NCI-H1417 (cell line): ENCODE measurements at regions not wholly inside any gene's neighbourhood (a gene's known extent, or its start where the extent isn't known, plus 50 kb on each side); places are given as distances from the start of the nearest gene placed in this dataset.
A peak's percentile ranks its signal among the peaks of the same experiment; 100 is the strongest.

Experiments
- DNase-seq, 3 experiments: peaks; one replicate each; lab custom pipeline; 2025; lab: John Stamatoyannopoulos, UW

DNA sequence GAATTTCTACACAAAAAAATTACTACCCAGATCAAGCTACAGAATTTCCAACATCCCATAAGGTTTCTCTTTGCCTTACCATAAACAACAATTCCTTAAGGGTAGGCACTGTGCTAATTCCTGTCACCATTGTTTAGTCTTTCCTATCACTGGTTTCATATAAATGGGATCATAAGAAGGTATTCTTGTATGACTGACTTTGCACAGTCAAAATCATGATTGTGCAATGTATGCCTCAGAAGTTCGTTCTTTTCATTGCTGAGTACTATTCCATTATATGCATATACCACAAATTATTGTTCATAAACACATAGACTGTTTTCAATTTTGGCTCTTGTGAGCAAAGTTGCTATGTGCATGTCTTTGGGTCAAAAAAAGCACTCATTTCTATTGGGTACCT lies 611.6 kb upstream of the CADM1 start:
- no peak for DNase-seq

- no peak for DNase-seq
These were observed 610.0 kb upstream of the CADM1 start for GRCh38 chr11:116114198-116114651.

- peak in 2 of 3 experiments; percentile 36 to 51 for DNase-seq
These were observed 608.1 kb upstream of the CADM1 start for GRCh38 chr11:116112087-116112935.

GRCh38 chr11:116111546-116111945 lies 607.3 kb upstream of the CADM1 start:
- no peak for DNase-seq

DNA sequence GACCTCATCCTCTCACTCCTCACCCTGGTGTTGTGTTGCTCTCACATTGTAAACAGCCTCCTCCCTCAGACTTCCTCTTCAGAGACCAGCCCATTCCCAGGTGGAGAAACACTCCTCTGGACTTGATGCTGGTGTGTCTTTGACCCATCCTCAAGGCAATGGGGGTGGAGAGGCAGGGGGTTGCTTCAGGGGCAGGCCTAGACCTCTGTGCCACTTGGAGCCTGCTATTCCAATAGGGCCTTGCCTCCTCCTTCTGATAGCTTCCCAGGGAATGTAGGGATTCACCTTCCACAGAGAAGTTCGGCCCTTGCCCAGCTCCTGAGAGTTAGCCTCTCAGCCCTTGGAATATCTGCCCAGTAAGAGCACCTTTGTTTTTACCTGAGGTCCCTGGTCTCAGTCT lies 606.6 kb upstream of the CADM1 start:
- DNase-seq, result no peak

GRCh38 chr11:116110356-116110755 lies 606.1 kb upstream of the CADM1 start:
- no peak for DNase-seq

- DNase-seq, result no peak
These were observed 605.0 kb upstream of the CADM1 start for GRCh38 chr11:116109228-116109627.

GRCh38 chr11:116108161-116108560 lies 603.9 kb upstream of the CADM1 start:
- no peak for DNase-seq

DNA sequence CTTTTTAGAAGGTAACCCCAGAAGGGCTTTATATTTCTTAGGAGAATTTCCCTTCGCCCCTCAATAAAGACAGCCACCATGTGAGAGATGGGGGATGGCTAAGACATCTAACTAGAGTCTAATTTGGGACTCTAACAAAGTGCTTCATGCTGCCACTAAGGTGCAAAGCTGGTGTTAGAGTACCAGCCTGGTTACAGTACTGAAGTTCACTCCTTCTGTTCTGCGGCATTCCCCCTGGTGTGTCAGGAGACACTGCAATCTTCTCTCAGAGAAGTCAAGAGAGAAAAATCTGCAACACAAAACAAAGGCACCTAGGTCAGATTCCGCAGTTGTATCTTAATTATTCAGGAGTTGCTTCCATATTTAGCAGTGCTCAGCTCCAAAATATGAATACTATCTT lies 603.0 kb upstream of the CADM1 start:
- no peak for DNase-seq

- no peak for DNase-seq
These were observed 600.4 kb upstream of the CADM1 start for GRCh38 chr11:116104498-116105174.

DNA sequence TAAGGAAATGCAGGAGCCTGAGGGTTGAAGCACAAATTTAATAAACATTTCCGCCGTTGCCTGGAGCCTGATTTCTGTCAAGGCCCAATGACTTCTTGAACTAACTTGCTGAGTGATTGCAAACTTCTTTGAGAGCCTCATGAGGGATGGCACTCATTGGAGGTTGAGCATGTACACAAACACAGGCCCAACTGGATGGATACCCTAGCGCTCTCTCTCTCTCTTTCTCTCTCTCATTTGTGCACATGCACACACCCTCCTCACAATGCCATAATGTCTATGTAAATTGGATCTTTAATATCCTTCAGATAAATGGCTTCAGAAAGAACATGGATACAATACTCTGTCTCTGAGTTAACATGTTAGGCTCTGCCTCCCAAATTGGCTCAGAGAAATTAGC lies 597.7 kb upstream of the CADM1 start:
- no peak for DNase-seq

DNA sequence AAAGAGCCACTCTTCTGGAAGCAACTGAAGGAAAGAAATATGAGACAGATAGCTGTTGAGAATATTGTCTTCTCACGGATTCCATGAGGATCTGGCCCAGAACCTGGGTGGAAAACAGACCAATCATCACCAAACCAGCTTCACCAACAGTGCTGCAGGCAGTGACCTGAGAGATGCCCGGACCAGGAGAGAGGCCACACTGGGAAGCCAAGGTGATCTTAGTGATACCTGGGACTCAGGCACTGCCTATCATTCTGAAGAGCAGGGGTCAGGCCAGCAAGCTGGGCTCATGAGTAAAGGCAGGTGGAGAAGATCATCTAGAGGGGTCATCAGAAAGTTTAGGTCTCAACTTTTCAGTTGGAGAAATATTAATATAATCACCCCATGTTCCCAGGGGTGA lies 595.8 kb upstream of the CADM1 start:
- no peak for DNase-seq

DNA sequence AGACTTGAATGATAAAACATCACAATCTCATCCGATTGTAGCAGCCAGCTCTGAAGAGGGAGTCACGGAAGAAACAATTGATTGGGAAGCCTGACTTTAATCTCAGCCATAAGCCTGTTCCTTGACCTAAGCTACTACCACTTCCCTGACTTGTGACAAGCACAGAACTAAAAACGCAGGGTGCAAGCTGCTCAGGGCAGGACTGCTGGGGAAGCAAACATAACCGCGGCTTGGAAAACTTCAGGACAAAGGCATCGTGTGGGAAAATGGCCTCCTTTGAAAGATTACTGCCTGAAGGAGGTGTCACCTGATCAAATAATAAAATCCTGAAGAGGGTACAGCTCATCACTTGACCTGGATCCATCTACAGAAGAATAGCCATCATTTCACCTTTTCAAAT lies 595.3 kb upstream of the CADM1 start:
- DNase-seq, result no peak

DNA sequence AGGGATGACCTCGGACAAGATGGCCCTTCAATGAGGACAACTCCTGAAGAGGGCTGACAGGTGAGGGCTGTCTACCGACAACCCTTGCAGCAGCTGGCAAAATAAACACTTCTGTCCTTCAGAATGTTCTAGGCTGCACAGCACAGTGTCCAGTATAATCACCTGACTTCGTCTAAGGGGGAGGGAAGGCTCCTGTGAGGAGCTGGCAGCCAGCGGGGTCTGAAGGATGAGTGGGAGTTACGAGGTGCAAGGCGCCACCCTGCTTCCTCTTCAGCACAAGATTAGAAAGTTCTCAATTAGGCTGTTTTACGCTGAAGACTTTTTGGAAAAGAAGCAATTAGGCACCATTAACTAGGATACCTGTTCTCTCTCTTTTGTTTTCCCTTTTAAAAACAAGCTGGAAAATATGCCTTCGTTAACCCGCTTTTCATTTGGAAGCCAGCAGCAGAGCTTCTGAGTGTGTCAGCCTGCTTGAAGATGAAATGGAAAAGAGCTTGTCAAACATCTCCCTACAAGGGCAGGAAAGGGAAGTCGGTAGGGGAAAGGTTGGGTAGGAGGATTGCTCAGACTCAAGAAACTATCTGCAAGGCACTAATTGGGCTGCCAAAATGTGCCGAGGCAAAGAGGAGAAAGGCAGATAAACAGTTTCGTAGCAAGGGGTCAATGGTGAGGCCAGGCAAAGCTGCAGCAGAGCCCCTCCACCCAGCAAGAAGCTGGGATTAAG lies 592.2 kb upstream of the CADM1 start:
- DNase-seq, result no peak

- no peak for DNase-seq
These were observed 589.5 kb upstream of the CADM1 start for GRCh38 chr11:116093481-116094270.

DNA sequence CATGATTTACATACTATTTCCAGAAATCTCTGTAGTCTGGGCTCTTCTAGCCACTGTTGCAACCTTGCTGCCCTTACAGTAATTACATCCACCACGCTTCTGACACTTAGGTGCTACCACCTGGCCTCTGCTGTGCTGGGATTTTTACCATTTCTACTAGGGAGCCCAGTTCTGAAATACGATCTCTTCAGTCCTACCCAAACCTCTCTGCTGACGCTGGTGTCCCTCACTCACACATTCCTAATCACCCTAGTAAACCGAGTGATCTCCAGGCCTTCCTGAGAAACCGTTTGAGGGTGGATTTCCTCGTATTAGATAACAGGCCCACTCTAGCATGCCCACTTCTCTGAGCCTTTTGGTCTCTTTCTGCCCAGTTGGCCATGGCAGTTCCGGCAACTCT lies 588.9 kb upstream of the CADM1 start:
- DNase-seq, result peak in 1 of 3 experiments; percentile 8

- DNase-seq, result peak in 1 of 3 experiments; percentile 51
These were observed 582.2 kb upstream of the CADM1 start for GRCh38 chr11:116086426-116086825.

GRCh38 chr11:116085031-116085635 lies 580.9 kb upstream of the CADM1 start:
- DNase-seq, result peak in 1 of 3 experiments; percentile 17

DNA sequence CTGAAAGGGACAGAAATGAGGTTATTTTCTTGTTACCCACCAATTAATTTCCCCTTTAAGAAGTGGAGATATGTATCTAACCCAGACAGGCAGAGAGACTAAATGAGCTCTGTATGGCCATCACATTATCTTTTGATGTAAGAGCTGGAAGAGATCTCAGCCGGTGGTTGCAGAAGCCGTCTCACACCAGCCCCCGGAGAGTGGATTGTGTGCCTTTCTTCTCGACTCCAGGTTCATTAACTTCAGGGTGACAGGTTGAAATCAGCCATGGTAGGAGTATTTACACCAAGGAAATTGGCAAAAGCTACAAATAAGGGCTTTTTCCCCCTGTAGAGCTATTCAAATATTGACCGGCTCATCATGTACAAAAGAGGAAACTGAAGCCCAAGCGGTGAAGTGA lies 580.3 kb upstream of the CADM1 start:
- no peak for DNase-seq

DNA sequence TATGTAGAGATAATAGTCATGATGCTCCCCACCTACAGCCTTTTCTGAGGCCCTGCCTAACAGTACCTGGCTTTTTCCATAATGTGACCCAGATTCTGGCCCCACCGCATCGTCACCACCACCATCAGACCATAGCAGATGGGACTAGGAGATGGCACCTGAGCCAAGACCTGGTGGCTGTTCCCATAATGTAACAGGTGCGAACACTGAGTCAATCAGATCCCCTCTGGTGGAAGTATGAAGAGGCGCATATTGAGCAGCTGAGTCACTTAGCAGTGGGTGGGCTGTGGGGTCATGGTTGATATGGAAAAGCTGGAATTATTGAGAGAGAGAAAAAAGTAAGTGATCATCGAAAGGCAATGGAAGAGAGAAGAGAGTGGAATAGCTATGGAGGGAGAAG lies 578.0 kb upstream of the CADM1 start:
- no peak for DNase-seq

- no peak for DNase-seq
These were observed 575.4 kb upstream of the CADM1 start for GRCh38 chr11:116079580-116079979.
